HuH-7.5 (cell line): ENCODE measurements at regions not wholly inside any gene's neighbourhood (a gene's known extent, or its start where the extent isn't known, plus 50 kb on each side); places are given as distances from the start of the nearest gene placed in this dataset.
"Not testable (repeated sequence)": the region's sequence is repeated elsewhere in the genome, so short reads cannot be mapped to it uniquely, and the experiment has no call there.

ENCODE experiments used
- DNase-seq: peaks from one replicate; pipeline ENCODE4 v3.0.0; 2011; ENCODE audit warnings: low spot score

- no peak for DNase-seq
These were observed 183.8 kb upstream of the PDE4D start for GRCh38 chr5:60077292-60077691.

GRCh38 chr5:60076746-60077145, 183.2 kb upstream of the PDE4D start:
- DNase-seq, result no peak

GRCh38 chr5:60066502-60066901, 173.0 kb upstream of the PDE4D start:
- no peak for DNase-seq

- no peak for DNase-seq
These were observed 166.9 kb upstream of the PDE4D start for GRCh38 chr5:60060389-60060788.

- DNase-seq, result no peak
These were observed 162.7 kb upstream of the PDE4D start for GRCh38 chr5:60056191-60056590.

GRCh38 chr5:60055168-60055567, 161.6 kb upstream of the PDE4D start:
- no peak for DNase-seq

GRCh38 chr5:60041996-60042664, 148.6 kb upstream of the PDE4D start:
- not testable (repeated sequence) for DNase-seq

- DNase-seq, result not testable (repeated sequence)
These were observed 148.0 kb upstream of the PDE4D start for GRCh38 chr5:60041508-60041907.

GRCh38 chr5:60036192-60036938, 142.8 kb upstream of the PDE4D start:
- DNase-seq, result peak; percentile 6

- DNase-seq, result no peak
These were observed 132.6 kb upstream of the PDE4D start for GRCh38 chr5:60026161-60026560.

GRCh38 chr5:60024104-60024503, 130.6 kb upstream of the PDE4D start:
- DNase-seq, result no peak

- no peak for DNase-seq
These were observed 129.7 kb upstream of the PDE4D start for GRCh38 chr5:60023255-60023654.

- no peak for DNase-seq
These were observed 126.9 kb upstream of the PDE4D start for GRCh38 chr5:60020457-60020856.

- not testable (repeated sequence) for DNase-seq
These were observed 125.4 kb upstream of the PDE4D start for GRCh38 chr5:60018960-60019359.

GRCh38 chr5:60018091-60018490, 124.6 kb upstream of the PDE4D start:
- DNase-seq, result no peak

- no peak for DNase-seq
These were observed 120.8 kb upstream of the PDE4D start for GRCh38 chr5:60014331-60014730.

- DNase-seq, result no peak
These were observed 117.3 kb upstream of the PDE4D start for GRCh38 chr5:60010853-60011252.

GRCh38 chr5:60010328-60010727, 116.8 kb upstream of the PDE4D start:
- no peak for DNase-seq

- DNase-seq, result no peak
These were observed 114.2 kb upstream of the PDE4D start for GRCh38 chr5:60007729-60008128.

- DNase-seq, result no peak
These were observed 105.5 kb upstream of the PDE4D start for GRCh38 chr5:59999056-59999455.

- DNase-seq, result no peak
These were observed 98.7 kb upstream of the PDE4D start for GRCh38 chr5:59992206-59992605.

GRCh38 chr5:59988396-59988795, 94.9 kb upstream of the PDE4D start:
- no peak for DNase-seq

- no peak for DNase-seq
These were observed 82.8 kb upstream of the PDE4D start for GRCh38 chr5:59976342-59976741.

- DNase-seq, result no peak
These were observed 78.5 kb upstream of the PDE4D start for GRCh38 chr5:59972043-59972442.
